Panc1 (cell line): ENCODE measurements at regions not wholly inside any gene's neighbourhood (a gene's known extent, or its start where the extent isn't known, plus 50 kb on each side); places are given as distances from the start of the nearest gene placed in this dataset.

Experiments
- CTCF ChIP-seq: fragments of 450-650 bp; IDR thresholded peaks from 2 replicates; pipeline ENCODE4 v1.5.1; 2017; ENCODE audit warnings: mild to moderate bottlenecking
- POLR2AphosphoS5 ChIP-seq: IDR thresholded peaks from 2 replicates; pipeline ENCODE4 v1.6.1; 2012; ENCODE audit warnings: mild to moderate bottlenecking, low read depth, low read length, moderate library complexity
- REST ChIP-seq, 2 experiments: IDR thresholded peaks; 2 replicates each; pipeline ENCODE4 v1.6.1; 2011 to 2012; ENCODE audit warnings: low read depth in 2 of 2, control low read depth in 1 of 2, low read length in 1 of 2, mild to moderate bottlenecking in 1 of 2, moderate library complexity in 1 of 2; ENCODE audit not compliant: insufficient read depth in 1 of 2
- SIN3A ChIP-seq: IDR thresholded peaks from 2 replicates; pipeline ENCODE4 v1.6.1; 2012; ENCODE audit warnings: low read depth, mild to moderate bottlenecking, low read length, moderate library complexity, borderline replicate concordance; ENCODE audit not compliant: insufficient read depth
- TCF7L2 ChIP-seq: IDR thresholded peaks from 2 replicates; pipeline ENCODE4 v1.6.1; 2011; ENCODE audit warnings: mild to moderate bottlenecking, low read depth, low read length, inconsistent platforms

- TF ChIP-seq CTCF (no peak), TCF7L2 (no peak), POLR2AphosphoS5 (no peak), REST (IDR thresholded peaks at IDR 0.05; ENCODE audit: insufficient read depth in 1 of 2, low read depth in 2 of 2, low read length in 1 of 2) (no peak), SIN3A (no peak)
Measured at GRCh38 chr1:185573162-185573561, 161.0 kb upstream of the HMCN1 start.
